NOMO-1 treated with DMSO at 0.1 percent for 48 hours (cell line): ENCODE measurements at regions not wholly inside any gene's neighbourhood (a gene's known extent, or its start where the extent isn't known, plus 50 kb on each side); places are given as distances from the start of the nearest gene placed in this dataset.
"Not testable (repeated sequence)": the region's sequence is repeated elsewhere in the genome, so short reads cannot be mapped to it uniquely, and the experiment has no call there.

Experiments
- DNase-seq: peaks from one replicate; lab custom pipeline; 2025; ENCODE audit not compliant: unreplicated experiment; lab: John Stamatoyannopoulos, UW

DNA sequence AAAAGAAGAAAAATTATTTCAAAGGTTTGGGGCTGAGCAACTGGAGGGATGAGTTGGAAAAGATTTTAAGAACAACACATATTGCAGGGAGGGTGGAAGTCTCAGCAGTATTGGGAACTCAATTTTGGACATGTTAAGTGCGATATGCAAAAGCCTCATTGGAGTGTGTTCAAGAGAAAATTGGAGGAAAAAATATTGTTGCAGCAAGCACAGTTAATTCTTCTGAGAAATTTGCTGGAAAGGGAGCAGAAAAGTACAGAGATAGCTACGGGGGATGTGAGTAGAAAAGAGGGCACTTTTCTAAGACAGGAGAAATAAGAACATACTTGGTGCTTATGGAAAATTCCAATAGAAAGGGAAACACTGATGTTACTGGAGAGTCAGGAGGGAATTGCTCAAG lies 59.8 kb upstream of the MAGI2 start:
- no peak for DNase-seq

- DNase-seq: no peak
These were observed 58.8 kb upstream of the MAGI2 start for GRCh38 chr7:79512261-79512660.

DNA sequence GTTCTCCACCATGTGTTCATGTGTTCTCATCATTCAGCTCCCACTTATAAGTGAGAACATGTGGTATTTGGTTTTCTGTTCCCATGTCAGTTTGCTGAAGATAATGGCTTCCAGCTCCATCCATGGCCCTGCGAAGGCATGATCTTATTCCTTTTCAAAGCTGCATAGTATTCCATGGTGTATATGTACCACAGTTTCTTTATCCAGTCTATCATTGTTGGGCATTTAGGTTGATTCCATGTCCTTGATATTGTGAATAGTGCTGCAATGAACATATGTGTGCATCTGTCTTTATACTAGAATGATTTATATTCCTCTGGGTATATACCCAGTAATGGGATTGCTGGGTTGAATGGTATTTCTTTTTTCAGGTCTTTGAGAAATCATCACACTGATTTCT lies 57.6 kb upstream of the MAGI2 start:
- DNase-seq: not testable (repeated sequence)

DNA sequence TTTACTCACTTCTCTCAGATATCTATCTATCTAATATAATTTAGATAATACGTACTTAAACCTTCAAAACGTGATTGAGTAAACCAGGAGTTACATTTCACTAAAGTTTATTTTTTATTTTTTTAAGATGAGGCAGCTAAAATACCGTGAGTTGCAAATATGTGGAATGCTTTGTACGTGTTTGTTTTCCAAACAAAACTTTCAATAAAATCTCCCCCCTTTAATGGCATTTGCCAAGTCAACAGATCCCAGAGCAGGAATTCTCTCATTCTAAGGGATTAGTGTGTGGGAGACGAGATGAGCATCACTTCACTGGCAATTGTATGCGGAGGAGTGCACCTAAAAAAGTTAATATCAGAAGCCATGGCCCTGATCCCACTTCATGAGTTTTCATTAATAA lies 53.7 kb upstream of the MAGI2 start:
- DNase-seq: no peak

DNA sequence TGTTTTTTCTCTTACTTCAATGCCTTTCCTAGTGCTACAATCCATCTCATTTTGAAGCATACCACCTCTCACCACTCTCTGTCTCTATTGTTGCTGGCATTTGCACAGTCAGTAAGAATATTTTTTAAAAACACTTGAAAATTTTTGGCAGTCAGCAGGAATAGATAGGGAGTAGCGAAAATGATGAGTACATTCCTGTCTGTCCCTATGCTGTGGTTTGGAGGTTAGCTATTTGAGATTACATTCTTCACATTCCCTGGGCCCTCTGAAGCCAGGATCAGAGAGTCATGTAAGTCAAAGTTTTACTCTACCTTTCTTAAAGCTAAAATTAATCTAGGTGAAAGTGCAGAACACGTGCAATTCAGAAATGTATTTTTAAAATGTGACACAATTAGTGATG lies 53.0 kb upstream of the MAGI2 start:
- DNase-seq: no peak

DNA sequence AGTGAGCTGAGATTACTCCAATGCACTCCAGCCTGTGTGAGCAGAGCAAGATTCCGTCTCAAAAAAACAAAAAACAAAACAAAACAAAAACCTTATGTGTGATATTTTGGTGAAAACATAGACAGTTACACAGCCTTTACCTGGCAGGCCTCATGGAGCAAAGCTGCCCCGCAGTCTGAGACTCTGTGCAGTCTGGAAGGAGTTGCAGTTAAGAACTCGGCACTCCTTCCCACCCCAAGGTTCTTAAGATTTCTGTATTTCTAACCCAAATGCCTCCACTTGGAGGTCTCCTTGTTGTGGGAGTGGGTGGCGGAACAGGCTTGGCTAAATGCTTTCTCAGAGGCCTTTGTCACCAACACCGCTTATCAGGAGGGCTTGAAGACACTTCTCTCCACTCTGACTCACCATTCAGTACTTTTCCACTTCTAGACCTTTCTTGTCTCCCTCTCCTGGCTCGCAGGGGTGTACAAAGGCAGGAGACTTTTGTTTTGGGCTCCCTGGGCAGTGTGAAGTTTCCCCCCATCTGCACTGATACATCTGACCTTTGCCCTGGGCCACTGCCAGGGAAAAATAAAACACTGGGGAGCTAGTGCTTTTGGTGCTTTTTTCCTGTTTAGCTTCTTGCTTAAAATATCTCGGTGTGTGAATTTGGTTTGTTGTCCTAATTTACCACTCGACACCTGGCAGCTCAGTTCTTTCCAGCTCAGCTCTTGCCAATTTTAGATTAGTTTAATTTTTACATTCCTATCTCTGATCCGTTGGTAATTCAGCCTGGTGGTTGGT lies 51.3 kb upstream of the MAGI2 start:
- no peak for DNase-seq
